Fibroblast of lung (primary cell): ENCODE measurements at regions not wholly inside any gene's neighbourhood (a gene's known extent, or its start where the extent isn't known, plus 50 kb on each side); places are given as distances from the start of the nearest gene placed in this dataset.
"Not testable (repeated sequence)": the region's sequence is repeated elsewhere in the genome, so short reads cannot be mapped to it uniquely, and the experiment has no call there.

Experiments
- DNase-seq, 2 donors: peaks; one replicate each; pipeline versions ENCODE4 v3.0.0 to v3.0.0-alpha.2; 2010; ENCODE audit warnings: low read depth in 2 of 2
- H2AFZ ChIP-seq: 2 replicates; pipeline ENCODE4 v1.5.1; 2012; ENCODE audit warnings: low read length, control low read depth, inconsistent platforms
- H3K27ac ChIP-seq: 2 replicates; pipeline ENCODE4 v1.5.1; 2011; ENCODE audit warnings: low read length, control low read depth; ENCODE audit not compliant: insufficient read depth
- H3K27me3 ChIP-seq: 2 replicates; pipeline ENCODE4 v1.5.1; 2011; ENCODE audit warnings: mild to moderate bottlenecking, low read length; ENCODE audit not compliant: control insufficient read depth, insufficient read depth
- H3K36me3 ChIP-seq: 2 replicates; pipeline ENCODE4 v1.5.1; 2011; ENCODE audit warnings: low read length; ENCODE audit not compliant: control insufficient read depth, insufficient read depth
- H3K4me1 ChIP-seq: 2 replicates; pipeline ENCODE4 v1.5.1; 2011; ENCODE audit warnings: low read length; ENCODE audit not compliant: control insufficient read depth, insufficient read depth; ENCODE audit errors: extremely low read depth
- H3K4me2 ChIP-seq: 2 replicates; pipeline ENCODE4 v1.5.1; 2011; ENCODE audit warnings: low read length, control low read depth; ENCODE audit not compliant: insufficient read depth; ENCODE audit errors: extremely low read depth
- H3K4me3 ChIP-seq, 4 experiments: fragments of 200-600 bp in 1 of 4; sonication (generic) in 1 of 4; replicated peaks in 1 of 4; 2 replicates each; pipeline ENCODE4 v1.5.1; 2011 to 2016; ENCODE audit warnings: low read length in 4 of 4, low read depth in 3 of 4, mild to moderate bottlenecking in 3 of 4, control low read depth in 2 of 4, inconsistent platforms in 1 of 4, mixed read lengths in 1 of 4; ENCODE audit not compliant: insufficient read depth in 1 of 4; ENCODE audit errors: control extremely low read depth in 1 of 4
- H3K79me2 ChIP-seq: 2 replicates; pipeline ENCODE4 v1.5.1; 2012; ENCODE audit warnings: mild to moderate bottlenecking, low read length, inconsistent platforms; ENCODE audit not compliant: control insufficient read depth, insufficient read depth
- H3K9ac ChIP-seq: 2 replicates; pipeline ENCODE4 v1.5.1; 2011; ENCODE audit warnings: mild to moderate bottlenecking, low read length, control low read depth; ENCODE audit not compliant: insufficient read depth
- H3K9me3 ChIP-seq: 2 replicates; pipeline ENCODE4 v1.5.1; 2012; ENCODE audit warnings: low read depth, low read length; ENCODE audit not compliant: control insufficient read depth, insufficient read depth
- H4K20me1 ChIP-seq: 2 replicates; pipeline ENCODE4 v1.5.1; 2011; ENCODE audit warnings: low read length; ENCODE audit not compliant: control insufficient read depth, insufficient read depth; ENCODE audit errors: extremely low read depth
- CTCF ChIP-seq, 2 donors: IDR thresholded peaks in 1 of 2; conservative IDR thresholded peaks in 1 of 2; 1 replicate in 1 of 2; 2 replicates in 1 of 2; pipeline ENCODE4 v1.5.1; 2011 to 2012; ENCODE audit warnings: low read length in 2 of 2, control low read depth in 1 of 2, inconsistent platforms in 1 of 2, low read depth in 1 of 2, mild to moderate bottlenecking in 1 of 2
- EZH2 ChIP-seq: IDR thresholded peaks from 2 replicates; pipeline ENCODE4 v1.5.1; 2012; ENCODE audit warnings: low read length, control low read depth, mild to moderate bottlenecking; ENCODE audit errors: missing control alignments

- Histone ChIP-seq H3K9ac (no peak overlapping the region), H3K36me3 (no peaks in the 10 kb centered on the region), H3K79me2 (no peaks in the 10 kb centered on the region), H4K20me1 (no peaks in the 10 kb centered on the region), H3K4me1 (no peaks in the 10 kb centered on the region), H3K9me3 (no peaks in the 10 kb centered on the region), H3K27ac (no peak overlapping the region), H3K4me2 (no peak overlapping the region), H2AFZ (no peak overlapping the region), H3K27me3 (peaks cover 4% of the 10 kb centered on the region), H3K4me3 (no peak overlapping the region)
- TF ChIP-seq EZH2 (no peak), CTCF (conservative IDR thresholded peaks at IDR 0.05 in 1 of 2, IDR thresholded peaks at IDR 0.05 in 1 of 2; ENCODE audit: low read depth in 1 of 2, low read length in 2 of 2) (no peak)
- DNase-seq = no peak
These were observed 100.3 kb downstream of the FAM53A start for GRCh38 chr4:1583859-1584258.

- no peak for TF ChIP-seq CTCF (conservative IDR thresholded peaks at IDR 0.05 in 1 of 2, IDR thresholded peaks at IDR 0.05 in 1 of 2; ENCODE audit: low read depth in 1 of 2, low read length in 2 of 2)
- TF ChIP-seq EZH2 = no peak
- DNase-seq = no peak
These were observed 100.9 kb downstream of the FAM53A start for GRCh38 chr4:1583051-1583785.

GRCh38 chr4:1582227-1582626, 101.9 kb downstream of the FAM53A start:
- H3K4me1 ChIP-seq = no peaks in the 10 kb centered on the region
- H2AFZ ChIP-seq = no peak overlapping the region
- H3K79me2 ChIP-seq = no peaks in the 10 kb centered on the region
- H4K20me1 ChIP-seq = no peaks in the 10 kb centered on the region
- H3K27ac ChIP-seq = no peak overlapping the region
- H3K36me3 ChIP-seq = no peaks in the 10 kb centered on the region
- H3K9ac ChIP-seq = no peak overlapping the region
- DNase-seq = no peak
- peaks cover 4% of the 10 kb centered on the region for H3K27me3 ChIP-seq
- no peak overlapping the region for H3K4me3 ChIP-seq
- no peaks in the 10 kb centered on the region for H3K9me3 ChIP-seq
- no peak overlapping the region for H3K4me2 ChIP-seq
- TF ChIP-seq EZH2 (no peak), CTCF (conservative IDR thresholded peaks at IDR 0.05 in 1 of 2, IDR thresholded peaks at IDR 0.05 in 1 of 2; ENCODE audit: low read depth in 1 of 2, low read length in 2 of 2) (no peak)

More at GRCh38 chr4:1583051-1583785, 100.9 kb downstream of the FAM53A start:
- no peaks in the 10 kb centered on the region for H3K9me3 ChIP-seq
- no peaks in the 10 kb centered on the region for H4K20me1 ChIP-seq
- no peaks in the 10 kb centered on the region for H3K79me2 ChIP-seq
- no peaks in the 10 kb centered on the region for H3K4me1 ChIP-seq
- H2AFZ ChIP-seq = no peak overlapping the region
- H3K36me3 ChIP-seq = no peaks in the 10 kb centered on the region
- no peak overlapping the region for H3K4me2 ChIP-seq
- H3K27ac ChIP-seq = no peak overlapping the region
- peaks cover 4% of the 10 kb centered on the region for H3K27me3 ChIP-seq
- H3K4me3 ChIP-seq = no peak overlapping the region
- no peak overlapping the region for H3K9ac ChIP-seq

GRCh38 chr4:1581164-1581894, 102.8 kb downstream of the FAM53A start:
- not testable (repeated sequence) for H3K27ac ChIP-seq, H3K27me3 ChIP-seq, H2AFZ ChIP-seq, H3K9me3 ChIP-seq, H3K4me2 ChIP-seq, H3K9ac ChIP-seq, H3K36me3 ChIP-seq, H4K20me1 ChIP-seq, H3K79me2 ChIP-seq, H3K4me3 ChIP-seq, H3K4me1 ChIP-seq
- DNase-seq = peak; percentile 76 to 77
